GM10266 (cell line): ENCODE measurements at regions not wholly inside any gene's neighbourhood (a gene's known extent, or its start where the extent isn't known, plus 50 kb on each side); places are given as distances from the start of the nearest gene placed in this dataset.

Source experiments
- DNase-seq: peaks from one replicate; pipeline ENCODE4 v3.0.0; 2012; ENCODE audit errors: extremely low spot score
- CTCF ChIP-seq: IDR thresholded peaks from 2 replicates; pipeline ENCODE4 v1.5.1; 2012; ENCODE audit warnings: mild to moderate bottlenecking, low read depth; ENCODE audit not compliant: control insufficient read depth, insufficient read depth; ENCODE audit errors: missing control alignments

- no peak for DNase-seq
- no peak for TF ChIP-seq CTCF
These were observed 229.9 kb upstream of the AMELY start for GRCh38 chrY:7141477-7141876.
